Stomach (tissue), 8 donors: ENCODE measurements at regions not wholly inside any gene's neighbourhood (a gene's known extent, or its start where the extent isn't known, plus 50 kb on each side); places are given as distances from the start of the nearest gene placed in this dataset.

Experiments
- DNase-seq, 2 donors: peaks; one replicate each; pipeline versions ENCODE4 v3.0.0 to v3.0.0-alpha.2; 2013 to 2019
- H3K27ac ChIP-seq, 5 donors: fragments of 200-600 bp in 4 of 5; sonication (generic) in 4 of 5; one replicate each; pipeline ENCODE4 v1.5.1; 2013 to 2019; ENCODE audit warnings: mild to moderate bottlenecking in 1 of 5, moderate library complexity in 1 of 5
- H3K27me3 ChIP-seq, 3 donors: fragments of 200-600 bp; sonication (generic); one replicate each; pipeline ENCODE4 v1.5.1; 2017 to 2019; ENCODE audit warnings: mixed run types in 1 of 3
- H3K36me3 ChIP-seq, 4 donors: fragments of 200-600 bp; sonication (generic); 1 replicate in 3 of 4; 2 replicates in 1 of 4; pipeline ENCODE4 v1.5.1; 2016 to 2019
- H3K4me1 ChIP-seq, 4 donors: fragments of 200-600 bp; sonication (generic); one replicate each; pipeline ENCODE4 v1.5.1; 2016 to 2019
- H3K4me3 ChIP-seq, 4 donors: fragments of 200-600 bp; sonication (generic) in 3 of 4; one replicate each; pipeline ENCODE4 v1.5.1; 2016 to 2019; ENCODE audit warnings: mild to moderate bottlenecking in 1 of 4
- H3K9me3 ChIP-seq, 4 donors: fragments of 200-600 bp; sonication (generic); one replicate each; pipeline ENCODE4 v1.5.1; 2016 to 2019
- CTCF ChIP-seq, 7 experiments: fragments of 450-650 bp in 4 of 7; fragments of 200-600 bp in 3 of 7; sonication (generic) in 3 of 7; IDR thresholded peaks; one replicate each; pipeline ENCODE4 v1.5.1; 2016 to 2019; ENCODE audit warnings: antibody characterized with exemption in 7 of 7, control low read depth in 2 of 7, mild to moderate bottlenecking in 1 of 7
- EP300 ChIP-seq: sonication (generic); formaldehyde crosslinking; IDR thresholded peaks from one replicate; pipeline ENCODE4 v1.6.1; 2017; ENCODE audit warnings: antibody characterized with exemption
- POLR2A ChIP-seq, 4 donors: fragments of 450-650 bp; IDR thresholded peaks; one replicate each; pipeline ENCODE4 v1.6.1; 2016; ENCODE audit warnings: antibody characterized with exemption in 4 of 4, control low read depth in 2 of 4, mild to moderate bottlenecking in 1 of 4, moderate library complexity in 1 of 4
- POLR2AphosphoS5 ChIP-seq, 3 donors: sonication (generic); formaldehyde crosslinking; IDR thresholded peaks; one replicate each; pipeline ENCODE4 v1.6.1; 2016; ENCODE audit warnings: antibody characterized with exemption in 3 of 3
- WGBS, 5 donors: extraction: QIAGEN DNeasy Blood & Tissue Kit in 3 of 5; methylation state at CpG; one replicate each; pipeline versions ENCODE4 v1.1.5 to v1.1.7; 2013 to 2018; 5-methylcytosine and 5-hydroxymethylcytosine counted together
- intact Hi-C: fragments of 100-400 bp; cut with DNase I; formaldehyde crosslinking; loops from one replicate; pipeline ENCODE4 v1.15.1; 2023; ENCODE audit warnings: low total_unique reads
- donor health status: healthy with polysubstance abuse.
- donor health status: Bipolar disorder and iron deficiency.
- donor health status: healthy.

- Histone ChIP-seq H3K9me3 (no peaks in the 10 kb centered on the region), H3K4me1 (no peaks in the 10 kb centered on the region), H3K27ac (no peak overlapping the region), H3K27me3 (no peaks in the 10 kb centered on the region), H3K36me3 (no peaks in the 10 kb centered on the region), H3K4me3 (no peak overlapping the region)
- DNase-seq, result peak in 1 of 2 donors; percentile 59
- peak in 2 of 7 experiments; percentile 16 to 27 for TF ChIP-seq CTCF (IDR thresholded peaks at IDR 0.05)
- TF ChIP-seq EP300, result no peak
- intact Hi-C loops, result no loop called here
Observed at GRCh38 chr2:221635949-221636348, 63.8 kb upstream of the EPHA4 start.

GRCh38 chr2:221629468-221629867 lies 57.4 kb upstream of the EPHA4 start:
- TF ChIP-seq POLR2A (IDR thresholded peaks at IDR 0.05), result no peak
- no peak for TF ChIP-seq POLR2AphosphoS5 (IDR thresholded peaks at IDR 0.05)
- no peak for TF ChIP-seq EP300
- TF ChIP-seq CTCF (IDR thresholded peaks at IDR 0.05), result no peak
- 75 to 88% (median 82%) methylated on average over 5 of the region's 5 CpGs for WGBS, 5 donors

GRCh38 chr2:221624475-221624874 lies 52.4 kb upstream of the EPHA4 start:
- H3K36me3 ChIP-seq, result no peaks in the 10 kb centered on the region
- H3K27me3 ChIP-seq, result no peaks in the 10 kb centered on the region
- no peak for TF ChIP-seq POLR2A (IDR thresholded peaks at IDR 0.05)
- no peak for TF ChIP-seq CTCF (IDR thresholded peaks at IDR 0.05)
- TF ChIP-seq POLR2AphosphoS5 (IDR thresholded peaks at IDR 0.05), result no peak
- TF ChIP-seq EP300, result no peak
- intact Hi-C loops, result no loop called here
- no peaks in the 10 kb centered on the region for H3K9me3 ChIP-seq
- no peak for DNase-seq
- 60 to 80% (median 73%) methylated on average over 1 of the region's 1 CpG for WGBS, 5 donors
- H3K4me1 ChIP-seq, result no peaks in the 10 kb centered on the region
- H3K27ac ChIP-seq, result no peak overlapping the region
- no peak overlapping the region for H3K4me3 ChIP-seq

More at GRCh38 chr2:221629468-221629867, 57.4 kb upstream of the EPHA4 start:
- Histone ChIP-seq H3K27ac (no peak overlapping the region), H3K27me3 (no peaks in the 10 kb centered on the region), H3K4me3 (no peak overlapping the region), H3K4me1 (no peaks in the 10 kb centered on the region), H3K9me3 (no peaks in the 10 kb centered on the region), H3K36me3 (no peaks in the 10 kb centered on the region)
- intact Hi-C loops, result no loop called here
- DNase-seq, result no peak
